ENCODE measurements at regions not wholly inside any gene's neighbourhood (a gene's known extent, or its start where the extent isn't known, plus 50 kb on each side); places are given as distances from the start of the nearest gene placed in this dataset.

GRCh38 chr14:55764784-55765183 is 184.8 kb downstream of the KTN1 start:
- DNase-seq (ENCODE audit: low spot score) (no peak), ATAC-seq (ENCODE audit: insufficient number of reproducible peaks, low FRiP score, low read depth) (no peak)
- no peak overlapping the region for H3K27ac ChIP-seq
- no peaks in the 10 kb centered on the region for H3K4me1 ChIP-seq (ENCODE audit: control insufficient read depth in 1 of 2, low read depth in 2 of 2)
- no peaks in the 10 kb centered on the region for H3K27me3 ChIP-seq (replicated peaks; ENCODE audit: insufficient read depth)
- TF ChIP-seq, protein P1, sequence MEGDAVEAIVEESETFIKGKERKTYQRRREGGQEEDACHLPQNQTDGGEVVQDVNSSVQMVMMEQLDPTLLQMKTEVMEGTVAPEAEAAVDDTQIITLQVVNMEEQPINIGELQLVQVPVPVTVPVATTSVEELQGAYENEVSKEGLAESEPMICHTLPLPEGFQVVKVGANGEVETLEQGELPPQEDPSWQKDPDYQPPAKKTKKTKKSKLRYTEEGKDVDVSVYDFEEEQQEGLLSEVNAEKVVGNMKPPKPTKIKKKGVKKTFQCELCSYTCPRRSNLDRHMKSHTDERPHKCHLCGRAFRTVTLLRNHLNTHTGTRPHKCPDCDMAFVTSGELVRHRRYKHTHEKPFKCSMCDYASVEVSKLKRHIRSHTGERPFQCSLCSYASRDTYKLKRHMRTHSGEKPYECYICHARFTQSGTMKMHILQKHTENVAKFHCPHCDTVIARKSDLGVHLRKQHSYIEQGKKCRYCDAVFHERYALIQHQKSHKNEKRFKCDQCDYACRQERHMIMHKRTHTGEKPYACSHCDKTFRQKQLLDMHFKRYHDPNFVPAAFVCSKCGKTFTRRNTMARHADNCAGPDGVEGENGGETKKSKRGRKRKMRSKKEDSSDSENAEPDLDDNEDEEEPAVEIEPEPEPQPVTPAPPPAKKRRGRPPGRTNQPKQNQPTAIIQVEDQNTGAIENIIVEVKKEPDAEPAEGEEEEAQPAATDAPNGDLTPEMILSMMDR (IDR thresholded peaks at IDR 0.05) = no peak
- H3K4me3 ChIP-seq = no peak overlapping the region
- H3K9me3 ChIP-seq = no peaks in the 10 kb centered on the region
- H3K36me3 ChIP-seq = no peaks in the 10 kb centered on the region

DNA sequence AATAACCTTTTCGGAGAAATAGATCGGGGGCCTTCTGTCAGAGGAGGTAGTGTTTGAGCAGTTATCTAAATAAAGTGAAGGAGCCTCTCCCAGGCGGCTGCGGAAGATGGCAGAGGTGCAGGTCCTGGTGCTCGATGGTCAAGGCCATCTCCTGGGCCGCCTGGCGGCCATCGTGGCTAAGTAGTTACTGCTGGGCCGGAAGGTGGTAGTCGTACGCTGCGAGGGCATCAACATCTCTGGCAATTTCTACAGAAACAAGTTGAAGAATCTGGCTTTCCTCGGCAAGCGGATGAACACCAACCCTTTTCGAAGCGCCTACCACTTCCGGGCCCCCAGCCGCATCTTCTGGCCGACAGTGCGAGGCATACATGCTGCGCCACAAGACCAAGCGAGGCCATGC is 186.1 kb downstream of the KTN1 start:
- H3K4me3 ChIP-seq = no peak overlapping the region
- H3K4me1 ChIP-seq (ENCODE audit: control insufficient read depth in 1 of 2, low read depth in 2 of 2) = no peaks in the 10 kb centered on the region
- H3K9me3 ChIP-seq = no peaks in the 10 kb centered on the region
- H3K27me3 ChIP-seq (replicated peaks; ENCODE audit: insufficient read depth) = no peaks in the 10 kb centered on the region
- TF ChIP-seq, protein P1 (IDR thresholded peaks at IDR 0.05) = no peak
- no peak for DNase-seq (ENCODE audit: low spot score)
- ATAC-seq (ENCODE audit: insufficient number of reproducible peaks, low FRiP score, low read depth) = no peak
- H3K36me3 ChIP-seq = no peaks in the 10 kb centered on the region
- no peak overlapping the region for H3K27ac ChIP-seq

GRCh38 chr14:55767286-55767685 is 187.3 kb downstream of the KTN1 start:
- DNase-seq (ENCODE audit: low spot score) = no peak
- TF ChIP-seq, protein P1 (IDR thresholded peaks at IDR 0.05) = no peak

GRCh38 chr14:55769877-55770276 is 189.9 kb downstream of the KTN1 start:
- Histone ChIP-seq H3K9me3 (no peaks in the 10 kb centered on the region), H3K4me3 (no peak overlapping the region), H3K4me1 (ENCODE audit: control insufficient read depth in 1 of 2, low read depth in 2 of 2) (no peaks in the 10 kb centered on the region), H3K27ac (no peak overlapping the region), H3K27me3 (replicated peaks; ENCODE audit: insufficient read depth) (no peaks in the 10 kb centered on the region), H3K36me3 (no peaks in the 10 kb centered on the region)
- TF ChIP-seq, protein P1 (IDR thresholded peaks at IDR 0.05) = no peak
- ATAC-seq (ENCODE audit: insufficient number of reproducible peaks, low FRiP score, low read depth) = no peak
- DNase-seq (ENCODE audit: low spot score) = no peak

More at GRCh38 chr14:55767286-55767685, 187.3 kb downstream of the KTN1 start:
- Histone ChIP-seq H3K9me3 (no peaks in the 10 kb centered on the region), H3K27ac (no peak overlapping the region), H3K4me1 (ENCODE audit: control insufficient read depth in 1 of 2, low read depth in 2 of 2) (no peaks in the 10 kb centered on the region), H3K27me3 (replicated peaks; ENCODE audit: insufficient read depth) (no peaks in the 10 kb centered on the region), H3K36me3 (no peaks in the 10 kb centered on the region), H3K4me3 (no peak overlapping the region)
- no peak for ATAC-seq (ENCODE audit: insufficient number of reproducible peaks, low FRiP score, low read depth)

DNA sequence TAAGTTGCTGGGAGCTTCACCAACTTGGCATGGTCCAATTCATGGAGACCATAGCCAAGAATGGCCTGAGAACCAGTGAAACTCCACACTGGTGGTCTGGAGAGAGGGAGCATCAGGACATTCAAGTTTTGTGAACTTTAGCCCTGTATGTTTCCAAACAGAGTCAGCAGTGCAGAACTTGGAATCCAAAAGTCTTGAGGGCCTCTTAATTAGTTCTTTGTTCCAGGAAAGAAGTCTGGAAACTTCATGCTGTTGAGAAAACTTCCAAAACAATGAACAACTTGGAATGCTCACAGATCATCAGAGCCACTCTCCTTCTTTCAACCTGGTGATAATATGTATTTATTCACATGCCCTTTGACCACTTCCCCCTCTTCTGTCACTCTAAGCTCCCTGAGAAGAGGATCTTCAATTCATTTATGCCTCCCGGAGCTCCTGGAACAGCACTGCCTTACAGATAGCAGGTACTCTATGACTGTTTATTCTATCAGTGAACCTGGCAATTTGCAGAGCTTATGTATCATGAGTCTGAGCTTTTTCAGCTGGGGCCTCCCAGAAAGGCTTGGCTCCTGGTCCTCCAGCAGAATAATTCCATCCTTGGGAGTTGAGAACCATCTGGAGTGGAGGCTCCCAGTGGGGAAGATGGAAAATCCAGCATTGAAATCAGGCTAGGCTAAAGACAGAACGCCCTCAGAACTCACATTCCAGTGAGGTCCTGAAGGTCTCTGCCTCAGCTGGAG is 191.4 kb downstream of the KTN1 start:
- ATAC-seq (ENCODE audit: insufficient number of reproducible peaks, low FRiP score, low read depth) = no peak
- no peak overlapping the region for H3K4me3 ChIP-seq
- no peaks in the 10 kb centered on the region for H3K27me3 ChIP-seq (replicated peaks; ENCODE audit: insufficient read depth)
- TF ChIP-seq, protein P1 (IDR thresholded peaks at IDR 0.05) = no peak
- H3K4me1 ChIP-seq (ENCODE audit: control insufficient read depth in 1 of 2, low read depth in 2 of 2) = no peaks in the 10 kb centered on the region
- H3K36me3 ChIP-seq = no peaks in the 10 kb centered on the region
- DNase-seq (ENCODE audit: low spot score) = no peak
- H3K27ac ChIP-seq = no peak overlapping the region
- no peaks in the 10 kb centered on the region for H3K9me3 ChIP-seq
